Activated CD8-positive, alpha-beta T cell treated with anti-CD3 and anti-CD28 coated beads for 36 hours (primary cell): ENCODE measurements at regions not wholly inside any gene's neighbourhood (a gene's known extent, or its start where the extent isn't known, plus 50 kb on each side); places are given as distances from the start of the nearest gene placed in this dataset.

ENCODE experiments used
- ATAC-seq: fragments of 200-7000 bp; cut with Tn5 transposase; one replicate; pipeline ENCODE4 v1.10.0; 2021; ENCODE audit warnings: mild to moderate bottlenecking, moderate library complexity
- CTCF ChIA-PET: fragments of 350-600 bp; sonication (Branson Sonifier 250); formaldehyde crosslinking; loops from one replicate; lab custom pipeline; 2021; ENCODE audit warnings: antibody characterized with exemption; lab: Charles Lee
- POLR2A ChIA-PET: fragments of 350-600 bp; sonication (Branson Sonifier 250); formaldehyde crosslinking; loops from one replicate; lab custom pipeline; 2021; ENCODE audit warnings: antibody characterized with exemption; lab: Charles Lee
- DNase-seq: peaks from one replicate; pipeline ENCODE4 v3.0.0-alpha.2; 2020
- H3K27ac Mint-ChIP-seq: one replicate; pipeline ENCODE4 v1.8.0; 2021; ENCODE audit warnings: mild to moderate bottlenecking, mixed read lengths
- H3K27me3 Mint-ChIP-seq: one replicate; pipeline ENCODE4 v1.8.0; 2021; ENCODE audit warnings: mixed read lengths
- H3K36me3 Mint-ChIP-seq: one replicate; pipeline ENCODE4 v1.8.0; 2021; ENCODE audit warnings: low read depth, mixed read lengths
- H3K4me1 Mint-ChIP-seq: one replicate; pipeline ENCODE4 v1.8.0; 2021; ENCODE audit warnings: low read depth, mixed read lengths
- H3K4me3 Mint-ChIP-seq: one replicate; pipeline ENCODE4 v1.8.0; 2021; ENCODE audit warnings: mild to moderate bottlenecking, moderate library complexity, mixed read lengths
- H3K9me3 Mint-ChIP-seq: one replicate; pipeline ENCODE4 v1.8.0; 2021; ENCODE audit warnings: mixed read lengths
- CTCF ChIP-seq: fragments of 200-600 bp; IDR thresholded peaks from one replicate; pipeline ENCODE4 v1.8.0; 2022; ENCODE audit warnings: antibody characterized with exemption, mild to moderate bottlenecking
- intact Hi-C: fragments of 100-400 bp; cut with micrococcal nuclease; formaldehyde crosslinking; loops from one replicate; pipeline ENCODE4 v1.10.0; 2022

- H3K36me3 Mint-ChIP-seq = no peaks in the 10 kb centered on the region
- peaks cover 7% of the 10 kb centered on the region for H3K9me3 Mint-ChIP-seq
- no peaks in the 10 kb centered on the region for H3K4me1 Mint-ChIP-seq
- no peak overlapping the region for H3K27ac Mint-ChIP-seq
- H3K27me3 Mint-ChIP-seq = no peaks in the 10 kb centered on the region
- intact Hi-C loops = no loop called here
- no peak for DNase-seq
- CTCF ChIA-PET = no interaction called here
- H3K4me3 Mint-ChIP-seq = no peak overlapping the region
- no peak for ATAC-seq
- TF ChIP-seq CTCF = no peak
- POLR2A ChIA-PET = no interaction called here
Measured at GRCh38 chr5:121288781-121289180, 562.9 kb upstream of the FTMT start.

GRCh38 chr5:121292664-121293063 lies 559.0 kb upstream of the FTMT start:
- Mint-ChIP-seq H3K36me3 (no peaks in the 10 kb centered on the region), H3K9me3 (peaks cover 5% of the 10 kb centered on the region), H3K4me3 (no peak overlapping the region), H3K4me1 (no peaks in the 10 kb centered on the region), H3K27me3 (no peaks in the 10 kb centered on the region), H3K27ac (no peak overlapping the region)
- no peak for TF ChIP-seq CTCF
- CTCF ChIA-PET = no interaction called here
- POLR2A ChIA-PET = no interaction called here
- DNase-seq = no peak
- no peak for ATAC-seq
- intact Hi-C loops = no loop called here

- CTCF ChIA-PET = no interaction called here
- H3K9me3 Mint-ChIP-seq = no peaks in the 10 kb centered on the region
- POLR2A ChIA-PET = no interaction called here
Measured at GRCh38 chr5:121296356-121296755, 555.3 kb upstream of the FTMT start.

GRCh38 chr5:121299153-121299552 lies 552.5 kb upstream of the FTMT start:
- no peak for TF ChIP-seq CTCF
- Mint-ChIP-seq H3K4me1 (no peaks in the 10 kb centered on the region), H3K4me3 (no peak overlapping the region), H3K36me3 (no peaks in the 10 kb centered on the region), H3K27ac (no peak overlapping the region), H3K27me3 (no peaks in the 10 kb centered on the region), H3K9me3 (no peaks in the 10 kb centered on the region)
- ChIA-PET CTCF (interaction anchor here (0.6 kb wide), 1 partner anchor 14 kb away, joined by 3 read pairs; no protein-coding TSS in a partner anchor), POLR2A (no interaction called here)
- DNase-seq (no peak), ATAC-seq (no peak)
- intact Hi-C loops = no loop called here

More at GRCh38 chr5:121296356-121296755, 555.3 kb upstream of the FTMT start:
- Mint-ChIP-seq H3K4me3 (no peak overlapping the region), H3K27ac (no peak overlapping the region), H3K4me1 (no peaks in the 10 kb centered on the region), H3K27me3 (no peaks in the 10 kb centered on the region), H3K36me3 (no peaks in the 10 kb centered on the region)
- no peak for TF ChIP-seq CTCF
- ATAC-seq = no peak
- no peak for DNase-seq
- intact Hi-C loops = no loop called here

- intact Hi-C loops = no loop called here
- H3K9me3 Mint-ChIP-seq = peaks cover 2% of the 10 kb centered on the region
- CTCF ChIA-PET = no interaction called here
Measured at GRCh38 chr5:121304838-121305237, 546.8 kb upstream of the FTMT start.

More at GRCh38 chr5:121304838-121305237, 546.8 kb upstream of the FTMT start:
- no peak for DNase-seq
- no peaks in the 10 kb centered on the region for H3K4me1 Mint-ChIP-seq
- POLR2A ChIA-PET = no interaction called here
- no peak overlapping the region for H3K4me3 Mint-ChIP-seq
- H3K27me3 Mint-ChIP-seq = no peaks in the 10 kb centered on the region
- ATAC-seq = no peak
- no peaks in the 10 kb centered on the region for H3K36me3 Mint-ChIP-seq
- TF ChIP-seq CTCF = no peak
- H3K27ac Mint-ChIP-seq = no peak overlapping the region
